ENCODE measurements at regions not wholly inside any gene's neighbourhood (a gene's known extent, or its start where the extent isn't known, plus 50 kb on each side); places are given as distances from the start of the nearest gene placed in this dataset.

- DNase-seq (ENCODE audit: low read depth), result no peak
These were observed 84.3 kb downstream of the COPS8 start for GRCh38 chr2:237170020-237170419.

- DNase-seq (ENCODE audit: low read depth), result no peak
These were observed 85.7 kb downstream of the COPS8 start for GRCh38 chr2:237171396-237171795.

- DNase-seq (ENCODE audit: low read depth), result no peak
These were observed 86.2 kb downstream of the COPS8 start for GRCh38 chr2:237171881-237172280.

- no peak for DNase-seq (ENCODE audit: low read depth)
These were observed 91.4 kb downstream of the COPS8 start for GRCh38 chr2:237177052-237177451.

- DNase-seq (ENCODE audit: low read depth), result no peak
These were observed 92.3 kb downstream of the COPS8 start for GRCh38 chr2:237177986-237178385.

- no peak for DNase-seq (ENCODE audit: low read depth)
These were observed 92.7 kb downstream of the COPS8 start for GRCh38 chr2:237178396-237178795.

- DNase-seq (ENCODE audit: low read depth), result no peak
These were observed 93.5 kb downstream of the COPS8 start for GRCh38 chr2:237179161-237179560.

- DNase-seq (ENCODE audit: low read depth), result no peak
These were observed 94.5 kb downstream of the COPS8 start for GRCh38 chr2:237180187-237180586.

GRCh38 chr2:237180987-237181386 lies 95.3 kb downstream of the COPS8 start:
- DNase-seq (ENCODE audit: low read depth), result no peak

- no peak for DNase-seq (ENCODE audit: low read depth)
These were observed 96.2 kb downstream of the COPS8 start for GRCh38 chr2:237181844-237182243.

- no peak for DNase-seq (ENCODE audit: low read depth)
These were observed 96.9 kb downstream of the COPS8 start for GRCh38 chr2:237182422-237183123.

GRCh38 chr2:237184192-237184918 lies 98.7 kb downstream of the COPS8 start:
- no peak for DNase-seq (ENCODE audit: low read depth)

GRCh38 chr2:237184919-237185552 lies 99.3 kb downstream of the COPS8 start:
- no peak for DNase-seq (ENCODE audit: low read depth)

GRCh38 chr2:237185553-237185925 lies 99.8 kb downstream of the COPS8 start:
- DNase-seq (ENCODE audit: low read depth), result no peak

- no peak for DNase-seq (ENCODE audit: low read depth)
These were observed 104.1 kb downstream of the COPS8 start for GRCh38 chr2:237189799-237190198.

- no peak for DNase-seq (ENCODE audit: low read depth)
These were observed 105.5 kb downstream of the COPS8 start for GRCh38 chr2:237190966-237191713.

GRCh38 chr2:237191714-237192081 lies 106.0 kb downstream of the COPS8 start:
- DNase-seq (ENCODE audit: low read depth), result no peak

- no peak for DNase-seq (ENCODE audit: low read depth)
These were observed 107.2 kb downstream of the COPS8 start for GRCh38 chr2:237192881-237193280.

GRCh38 chr2:237193436-237193835 lies 107.7 kb downstream of the COPS8 start:
- DNase-seq (ENCODE audit: low read depth), result no peak

GRCh38 chr2:237194081-237194480 lies 108.4 kb downstream of the COPS8 start:
- no peak for DNase-seq (ENCODE audit: low read depth)

- DNase-seq (ENCODE audit: low read depth), result no peak
These were observed 109.2 kb downstream of the COPS8 start for GRCh38 chr2:237194906-237195305.

GRCh38 chr2:237195396-237196120 lies 109.9 kb downstream of the COPS8 start:
- DNase-seq (ENCODE audit: low read depth), result no peak
